Stimulated activated naive CD4-positive, alpha-beta T cell treated with Interleukin-2 at 50 U/mL for 16 hours (primary cell): ENCODE measurements at regions not wholly inside any gene's neighbourhood (a gene's known extent, or its start where the extent isn't known, plus 50 kb on each side); places are given as distances from the start of the nearest gene placed in this dataset.

Experiments used
- DNase-seq: peaks from one replicate; lab custom pipeline; 2025; lab: John Stamatoyannopoulos, UW

GRCh38 chr13:42720858-42721219 is 60.5 kb upstream of the FAM216B start:
- DNase-seq, result no peak

GRCh38 chr13:42722883-42723539 is 58.4 kb upstream of the FAM216B start:
- DNase-seq, result no peak

GRCh38 chr13:42728507-42729180 is 52.7 kb upstream of the FAM216B start:
- DNase-seq, result no peak

GRCh38 chr13:42729857-42730402 is 51.5 kb upstream of the FAM216B start:
- DNase-seq, result no peak
